Hematopoietic multipotent progenitor cell treated with erythropoietin and hydrocortisone succinate and interleukin-3 and kit ligand, for 4 days (in vitro differentiated cells): ENCODE measurements at regions not wholly inside any gene's neighbourhood (a gene's known extent, or its start where the extent isn't known, plus 50 kb on each side); places are given as distances from the start of the nearest gene placed in this dataset.
"Not testable (repeated sequence)": the region's sequence is repeated elsewhere in the genome, so short reads cannot be mapped to it uniquely, and the experiment has no call there.

ENCODE experiments used
- DNase-seq: peaks from one replicate; pipeline ENCODE4 v3.0.0-alpha.2; 2015

DNA sequence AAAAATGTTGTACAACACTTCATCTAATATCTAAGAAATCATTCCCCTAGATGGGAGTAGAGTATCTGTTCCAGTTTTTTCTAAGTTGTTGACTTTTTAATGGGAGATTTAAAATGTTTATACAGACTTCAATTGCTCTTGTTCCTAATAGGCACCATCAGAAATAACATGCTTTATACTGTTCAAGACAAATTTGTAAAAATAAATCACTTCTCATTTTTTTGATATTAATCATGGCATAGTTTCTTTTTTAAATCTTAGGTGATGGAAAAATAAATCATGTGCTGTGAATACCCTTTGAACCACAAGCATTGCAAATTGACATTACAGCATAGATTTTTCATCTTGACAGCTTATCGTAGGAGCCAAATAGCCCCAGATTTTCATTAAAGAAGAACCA, 473.5 kb upstream of the MGAT4C start:
- DNase-seq = no peak

DNA sequence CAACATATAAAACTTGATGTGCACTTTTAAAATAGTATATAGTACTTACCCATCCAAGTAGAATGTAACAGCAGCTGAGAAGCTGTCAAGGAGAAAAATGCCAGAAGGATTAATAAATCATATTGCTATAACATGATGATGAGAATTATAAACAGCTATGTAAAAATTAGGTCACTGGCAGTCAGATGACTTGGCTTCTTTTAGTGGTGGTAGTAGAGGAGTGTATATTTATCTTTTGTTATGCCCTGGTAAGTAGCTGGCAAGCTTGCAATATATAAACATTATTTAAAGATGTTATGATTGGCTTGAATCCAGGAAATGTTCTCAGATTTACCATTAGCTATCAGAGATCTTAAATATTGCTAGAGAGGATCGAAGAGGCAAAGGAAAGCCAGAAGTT, 471.0 kb upstream of the MGAT4C start:
- DNase-seq = no peak

DNA sequence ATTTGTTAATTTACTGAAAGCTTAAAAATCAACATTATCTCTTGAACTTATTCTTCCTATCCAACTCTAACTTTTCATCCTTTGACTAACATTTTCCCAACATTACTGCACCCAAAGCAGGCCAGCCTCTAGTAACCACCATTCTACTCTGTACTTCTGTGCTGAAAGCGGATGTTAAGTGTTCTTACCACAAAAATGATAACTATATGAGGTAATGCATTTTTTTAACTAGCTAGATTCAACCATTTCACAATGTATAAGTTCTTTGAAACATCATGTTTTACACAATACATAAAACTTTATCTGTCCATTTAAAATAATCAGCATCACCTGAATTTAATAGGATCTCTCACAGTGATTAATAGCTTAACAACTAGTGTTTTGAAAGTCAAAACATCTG, 468.5 kb upstream of the MGAT4C start:
- DNase-seq = no peak

- no peak for DNase-seq
Measured at GRCh38 chr12:86723326-86723725, 467.1 kb upstream of the MGAT4C start.

- DNase-seq = no peak
Measured at GRCh38 chr12:86721713-86722397, 465.7 kb upstream of the MGAT4C start.

DNA sequence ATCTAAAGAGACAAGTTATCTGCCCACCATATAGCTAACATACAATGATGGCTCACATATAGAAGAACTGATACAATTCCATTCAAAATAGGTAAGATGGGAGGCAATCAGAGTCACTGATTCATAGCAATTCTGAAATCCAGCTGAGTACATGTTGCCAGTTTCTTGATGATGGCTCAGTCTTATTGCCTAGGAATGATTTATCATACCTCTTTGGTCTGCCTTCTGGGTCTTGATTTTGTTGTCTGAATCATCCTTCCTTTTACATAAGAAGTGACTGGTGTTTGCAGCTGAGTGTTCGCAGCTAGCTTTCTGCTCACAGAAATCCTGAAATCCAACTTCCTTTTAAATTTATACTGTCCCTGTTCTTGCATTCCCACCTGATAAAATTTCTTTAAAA, 463.2 kb upstream of the MGAT4C start:
- no peak for DNase-seq

- DNase-seq = no peak
Measured at GRCh38 chr12:86713121-86713520, 456.9 kb upstream of the MGAT4C start.

DNA sequence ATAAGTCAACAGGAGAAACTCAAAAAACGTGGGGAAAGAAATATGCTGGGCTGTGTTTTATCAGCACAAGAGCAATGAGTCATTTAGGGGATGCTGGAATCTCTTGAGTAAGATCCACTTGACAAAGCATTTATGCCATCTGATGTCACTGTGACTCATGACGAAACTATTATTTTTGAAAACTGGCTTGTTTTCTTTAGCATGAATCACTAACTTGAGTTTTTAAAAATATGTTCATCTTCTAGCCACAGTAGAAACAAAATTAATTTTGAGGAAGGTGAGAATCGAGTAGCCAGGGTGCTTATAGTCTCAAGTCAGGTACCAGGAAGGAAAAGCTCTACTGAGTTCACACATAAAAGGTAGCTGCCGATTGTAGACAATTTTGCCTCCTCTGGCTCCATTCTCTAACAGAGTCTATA, 456.2 kb upstream of the MGAT4C start:
- no peak for DNase-seq

DNA sequence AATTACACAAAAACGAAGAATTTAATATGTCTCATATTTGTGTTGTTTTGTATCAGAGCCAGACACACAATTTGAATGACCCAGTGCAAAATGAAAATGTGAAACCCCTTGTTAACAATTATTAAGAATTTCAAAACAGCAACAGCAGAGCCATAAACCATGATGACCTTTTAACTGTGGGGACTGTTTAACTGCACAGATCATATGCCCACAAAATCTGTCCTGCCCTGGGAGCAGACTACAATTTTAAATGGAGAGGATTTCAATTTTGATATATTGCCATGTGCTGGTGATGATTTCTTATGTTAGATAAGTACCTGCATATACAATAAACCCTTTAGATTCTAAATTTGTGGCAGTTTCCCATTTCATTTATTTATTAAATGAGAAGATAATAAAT, 455.5 kb upstream of the MGAT4C start:
- no peak for DNase-seq

DNA sequence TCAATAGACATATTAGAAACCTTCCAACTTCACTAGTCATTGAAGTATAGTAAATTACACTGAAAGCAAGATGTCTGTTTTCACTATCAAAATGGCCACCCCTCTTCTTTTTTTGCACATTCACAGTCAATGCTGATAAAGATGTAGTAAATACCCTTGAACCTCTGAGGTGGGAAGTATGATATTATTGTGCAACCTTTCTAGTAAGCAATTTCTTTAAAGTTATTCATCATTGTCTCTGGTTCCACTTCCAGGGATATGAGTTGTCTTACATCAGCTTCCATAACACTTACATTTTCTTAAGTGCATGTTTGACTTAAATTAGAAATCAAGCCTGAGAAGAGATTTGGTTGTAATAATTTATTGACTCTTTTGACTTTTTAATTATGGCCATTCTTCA, 453.9 kb upstream of the MGAT4C start:
- DNase-seq = no peak

DNA sequence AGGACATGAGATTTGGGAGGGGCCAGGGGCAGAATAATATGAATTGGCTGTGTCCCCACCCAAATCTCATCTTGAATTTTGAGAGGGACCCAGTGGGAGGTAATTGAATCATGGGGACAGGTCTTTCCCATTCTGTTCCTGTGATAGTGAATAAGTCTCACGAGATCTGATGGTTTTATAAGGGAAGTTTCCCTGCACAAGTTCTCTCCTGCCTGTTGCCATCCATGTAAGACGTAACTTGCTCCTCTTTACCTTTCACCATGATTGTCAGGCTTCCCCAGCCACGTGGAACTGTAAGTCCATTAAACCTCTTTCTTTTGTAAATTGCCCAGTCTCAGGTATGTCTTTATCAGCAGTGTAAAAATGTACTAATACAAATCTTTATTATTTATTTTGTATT, 452.8 kb upstream of the MGAT4C start:
- not testable (repeated sequence) for DNase-seq

GRCh38 chr12:86698641-86698980, 442.4 kb upstream of the MGAT4C start:
- no peak for DNase-seq

GRCh38 chr12:86697916-86698640, 441.9 kb upstream of the MGAT4C start:
- DNase-seq = no peak

- DNase-seq = no peak
Measured at GRCh38 chr12:86683568-86684304, 427.5 kb upstream of the MGAT4C start.

DNA sequence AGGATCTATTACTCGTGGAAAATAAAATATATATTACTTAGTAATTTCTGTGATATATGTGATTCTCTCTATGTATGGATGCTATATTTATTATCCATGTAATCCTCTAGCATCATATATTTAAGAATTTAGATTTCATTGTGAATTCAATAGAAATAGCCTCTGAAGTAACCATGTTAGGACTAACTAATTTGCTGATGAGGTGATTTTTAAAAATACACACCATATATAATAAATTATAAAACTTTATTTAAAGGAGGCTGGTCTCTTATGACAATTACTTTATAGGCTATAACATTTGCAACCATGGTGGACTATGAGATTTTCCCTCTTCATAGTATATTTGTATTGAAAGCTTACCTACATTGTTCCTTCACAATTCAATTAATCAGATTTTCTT, 424.9 kb upstream of the MGAT4C start:
- DNase-seq = no peak

- DNase-seq = no peak
Measured at GRCh38 chr12:86675197-86675596, 419.0 kb upstream of the MGAT4C start.

DNA sequence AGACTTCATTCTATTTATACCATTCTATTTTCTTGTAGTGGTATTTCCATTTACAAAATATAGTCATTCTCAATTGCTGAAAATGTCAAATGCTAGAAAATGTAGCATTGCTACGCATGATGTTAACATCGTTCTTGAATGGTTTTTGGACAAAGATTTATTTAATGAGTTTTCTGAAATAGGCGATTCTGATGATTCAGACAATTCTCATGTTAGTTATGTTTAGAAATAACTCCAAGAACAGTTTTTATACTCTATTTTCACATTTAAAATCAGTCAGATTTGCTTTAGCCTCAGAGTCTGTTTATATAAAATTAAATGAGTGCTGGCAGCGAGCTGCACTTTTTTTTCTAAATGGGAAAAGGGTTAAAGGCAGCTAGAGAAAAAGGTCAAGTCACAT, 414.8 kb upstream of the MGAT4C start:
- DNase-seq = no peak

- no peak for DNase-seq
Measured at GRCh38 chr12:86669010-86669409, 412.8 kb upstream of the MGAT4C start.

- DNase-seq = no peak
Measured at GRCh38 chr12:86666316-86666715, 410.1 kb upstream of the MGAT4C start.

DNA sequence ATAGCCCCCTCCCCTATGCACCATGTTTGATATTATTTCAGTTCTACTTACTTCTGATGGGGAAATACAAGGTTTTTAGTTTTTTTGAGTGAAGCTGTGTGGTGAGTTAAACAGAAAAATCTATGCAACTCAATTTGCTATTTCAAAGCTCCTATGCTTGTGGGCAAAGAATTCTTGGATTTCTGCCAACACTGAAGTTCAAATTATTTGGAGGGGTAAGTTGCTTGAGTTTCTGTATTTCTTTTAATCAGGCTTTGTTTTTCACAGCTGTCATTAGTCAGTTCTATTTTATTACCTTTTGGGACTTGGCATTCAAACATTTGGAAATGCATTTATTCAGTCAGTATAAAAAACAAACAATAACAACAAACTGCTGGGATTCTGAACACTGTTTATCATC, 407.5 kb upstream of the MGAT4C start:
- no peak for DNase-seq

DNA sequence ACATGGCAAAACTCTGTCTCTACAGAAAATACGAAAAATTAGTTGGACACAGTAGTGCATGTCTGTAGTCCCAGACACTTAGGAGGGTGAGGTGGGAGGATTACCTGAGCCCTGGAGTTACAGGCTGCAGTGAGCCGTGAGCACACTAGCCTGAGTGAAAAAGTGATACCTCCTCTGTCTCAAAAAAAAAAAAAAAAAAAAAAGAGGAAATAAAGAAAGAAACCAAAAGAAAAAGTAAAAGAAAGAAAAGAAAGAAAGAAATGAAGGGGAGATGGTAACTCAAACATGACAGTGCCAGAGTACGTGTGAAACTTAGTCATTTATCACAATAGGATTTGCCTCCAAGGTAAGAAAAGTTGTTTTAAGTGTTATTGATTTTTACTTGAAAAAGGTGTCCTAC, 407.0 kb upstream of the MGAT4C start:
- DNase-seq = no peak

- no peak for DNase-seq
Measured at GRCh38 chr12:86662464-86662863, 406.3 kb upstream of the MGAT4C start.

DNA sequence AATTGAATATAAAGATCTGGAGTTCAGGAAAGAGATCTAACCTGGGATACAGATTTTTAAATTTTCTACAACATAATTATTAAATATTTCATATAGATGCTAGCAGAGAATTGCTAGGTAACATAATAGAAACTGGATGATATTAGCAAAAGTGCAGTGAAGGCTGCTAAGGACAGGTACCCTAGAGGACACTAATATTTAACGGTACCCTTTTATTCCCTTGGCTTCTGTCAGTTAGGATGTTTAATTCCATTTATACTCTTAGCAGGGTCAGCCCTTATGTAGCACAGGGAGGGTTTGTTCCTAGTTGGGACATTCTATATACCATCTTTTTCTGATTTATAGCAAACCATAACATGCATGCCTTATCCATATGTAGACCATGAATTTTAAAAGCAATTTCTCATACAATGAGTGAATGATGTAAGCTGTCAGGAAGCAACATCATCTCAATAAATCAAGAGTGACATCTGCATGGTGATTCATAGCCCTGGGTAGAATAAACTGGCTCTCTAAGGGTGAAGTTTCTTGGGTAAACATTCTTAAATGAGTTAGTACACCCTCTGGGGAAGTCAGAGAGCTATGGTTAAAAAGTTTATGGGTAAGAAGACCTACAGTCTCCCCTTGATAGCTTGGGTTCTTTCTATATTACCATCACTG, 404.4 kb upstream of the MGAT4C start:
- DNase-seq = no peak

DNA sequence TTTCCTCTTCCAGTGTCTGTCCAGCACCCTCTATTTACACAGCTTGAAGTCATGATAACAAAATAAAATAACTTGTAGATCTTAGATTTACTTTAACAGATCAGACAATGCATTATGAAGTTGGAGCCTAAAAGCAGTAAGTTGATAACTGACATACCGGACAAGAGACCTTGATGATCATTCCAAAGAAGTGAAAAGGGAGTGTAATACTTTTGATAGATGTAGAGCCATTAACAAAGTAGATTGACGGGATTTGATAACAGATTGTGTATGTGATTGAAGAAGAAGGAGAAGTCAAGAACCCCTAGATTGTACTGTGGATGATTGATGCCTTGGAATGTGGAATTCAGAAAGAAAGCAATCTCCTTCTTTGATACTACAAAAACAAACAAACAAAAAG, 403.8 kb upstream of the MGAT4C start:
- no peak for DNase-seq
